DOHH2 (cell line): ENCODE measurements at regions not wholly inside any gene's neighbourhood (a gene's known extent, or its start where the extent isn't known, plus 50 kb on each side); places are given as distances from the start of the nearest gene placed in this dataset.

Source experiments
- CTCF ChIP-seq: fragments of 200-600 bp; sonication (generic); IDR thresholded peaks from one replicate; pipeline ENCODE4 v1.5.1; 2014; ENCODE audit warnings: antibody characterized with exemption, mild to moderate bottlenecking, low read depth, low read length; ENCODE audit not compliant: poor library complexity, severe bottlenecking
- EZH2phosphoT487 ChIP-seq: fragments of 200-600 bp; sonication (generic); IDR thresholded peaks from 2 replicates; pipeline ENCODE4 v1.6.1; 2017; ENCODE audit warnings: borderline replicate concordance, mild to moderate bottlenecking, antibody characterized with exemption, low read length, moderate library complexity, mixed read lengths

- no peak for TF ChIP-seq CTCF
- TF ChIP-seq EZH2phosphoT487: no peak
These were observed 171.4 kb downstream of the ZNF248 start for GRCh38 chr10:37685741-37686683.
